ENCODE measurements at regions not wholly inside any gene's neighbourhood (a gene's known extent, or its start where the extent isn't known, plus 50 kb on each side); places are given as distances from the start of the nearest gene placed in this dataset.

GRCh38 chr3:191628571-191628970, 167.6 kb downstream of the PYDC2 start:
- Histone ChIP-seq H3K79me2 (ENCODE audit: control insufficient read depth, low read length) (no peaks in the 10 kb centered on the region), H3K9me3 (ENCODE audit: control insufficient read depth, insufficient read depth, low read length) (no peaks in the 10 kb centered on the region), H3K9me2 (replicated peaks; ENCODE audit: control insufficient read depth, low read length) (no peaks in the 10 kb centered on the region), H3K27me3 (ENCODE audit: control insufficient read depth, low read length) (no peaks in the 10 kb centered on the region), H3K27ac (ENCODE audit: low read depth, low read length) (no peak overlapping the region), H3F3A (ENCODE audit: control insufficient read depth, insufficient read depth) (no peaks in the 10 kb centered on the region), H4K20me1 (ENCODE audit: control insufficient read depth, insufficient read depth, low read depth, low read length) (no peaks in the 10 kb centered on the region), H3K4me3 (ENCODE audit: low read length) (no peak overlapping the region), H3K4me2 (ENCODE audit: low read length) (no peak overlapping the region), H3K4me1 (ENCODE audit: control insufficient read depth, low read length) (peaks cover 22% of the 10 kb centered on the region), H3K36me3 (ENCODE audit: control insufficient read depth, low read length) (no peaks in the 10 kb centered on the region)
- TF ChIP-seq CTCF (IDR thresholded peaks at IDR 0.05; ENCODE audit: low read depth, low read length, poor library complexity, severe bottlenecking): no peak
- TF ChIP-seq EZH2phosphoT487 (IDR thresholded peaks at IDR 0.05; ENCODE audit: borderline replicate concordance, low read length): no peak

GRCh38 chr3:191631496-191631895, 170.5 kb downstream of the PYDC2 start:
- Histone ChIP-seq H3K27ac (ENCODE audit: low read depth, low read length) (peak overlapping the region; percentile 55), H3K4me1 (ENCODE audit: control insufficient read depth, low read length) (peaks cover 14% of the 10 kb centered on the region), H3K27me3 (ENCODE audit: control insufficient read depth, low read length) (no peaks in the 10 kb centered on the region), H3K4me2 (ENCODE audit: low read length) (peak overlapping the region; percentile 44), H3K79me2 (ENCODE audit: control insufficient read depth, low read length) (no peaks in the 10 kb centered on the region), H3F3A (ENCODE audit: control insufficient read depth, insufficient read depth) (no peaks in the 10 kb centered on the region), H3K9me2 (replicated peaks; ENCODE audit: control insufficient read depth, low read length) (no peaks in the 10 kb centered on the region), H3K36me3 (ENCODE audit: control insufficient read depth, low read length) (no peaks in the 10 kb centered on the region), H3K4me3 (ENCODE audit: low read length) (peak overlapping the region; percentile 23; the same call in 1 of the 2 replicates), H3K9me3 (ENCODE audit: control insufficient read depth, insufficient read depth, low read length) (no peaks in the 10 kb centered on the region), H4K20me1 (ENCODE audit: control insufficient read depth, insufficient read depth, low read depth, low read length) (no peaks in the 10 kb centered on the region)
- TF ChIP-seq EZH2phosphoT487 (IDR thresholded peaks at IDR 0.05; ENCODE audit: borderline replicate concordance, low read length) (no peak), CTCF (IDR thresholded peaks at IDR 0.05; ENCODE audit: low read depth, low read length, poor library complexity, severe bottlenecking) (no peak)

- H3K79me2 ChIP-seq (ENCODE audit: control insufficient read depth, low read length): no peaks in the 10 kb centered on the region
- peaks cover 14% of the 10 kb centered on the region for H3K4me1 ChIP-seq (ENCODE audit: control insufficient read depth, low read length)
- H3F3A ChIP-seq (ENCODE audit: control insufficient read depth, insufficient read depth): no peaks in the 10 kb centered on the region
- no peak overlapping the region for H3K27ac ChIP-seq (ENCODE audit: low read depth, low read length)
- no peaks in the 10 kb centered on the region for H3K9me2 ChIP-seq (replicated peaks; ENCODE audit: control insufficient read depth, low read length)
- no peak overlapping the region for H3K4me3 ChIP-seq (ENCODE audit: low read length)
- TF ChIP-seq CTCF (IDR thresholded peaks at IDR 0.05; ENCODE audit: low read depth, low read length, poor library complexity, severe bottlenecking): no peak
- no peaks in the 10 kb centered on the region for H3K27me3 ChIP-seq (ENCODE audit: control insufficient read depth, low read length)
- H4K20me1 ChIP-seq (ENCODE audit: control insufficient read depth, insufficient read depth, low read depth, low read length): no peaks in the 10 kb centered on the region
- no peaks in the 10 kb centered on the region for H3K36me3 ChIP-seq (ENCODE audit: control insufficient read depth, low read length)
- H3K4me2 ChIP-seq (ENCODE audit: low read length): no peak overlapping the region
- no peaks in the 10 kb centered on the region for H3K9me3 ChIP-seq (ENCODE audit: control insufficient read depth, insufficient read depth, low read length)
These were observed 173.9 kb downstream of the PYDC2 start for GRCh38 chr3:191634902-191635301.

GRCh38 chr3:191637611-191638010, 176.6 kb downstream of the PYDC2 start:
- TF ChIP-seq EZH2phosphoT487 (IDR thresholded peaks at IDR 0.05; ENCODE audit: borderline replicate concordance, low read length) (no peak), CTCF (IDR thresholded peaks at IDR 0.05; ENCODE audit: low read depth, low read length, poor library complexity, severe bottlenecking) (no peak)
- no peaks in the 10 kb centered on the region for H3K9me2 ChIP-seq (replicated peaks; ENCODE audit: control insufficient read depth, low read length)

More at GRCh38 chr3:191637611-191638010, 176.6 kb downstream of the PYDC2 start:
- Histone ChIP-seq H3K27ac (ENCODE audit: low read depth, low read length) (no peak overlapping the region), H4K20me1 (ENCODE audit: control insufficient read depth, insufficient read depth, low read depth, low read length) (no peaks in the 10 kb centered on the region), H3K27me3 (ENCODE audit: control insufficient read depth, low read length) (no peaks in the 10 kb centered on the region), H3K4me2 (ENCODE audit: low read length) (no peak overlapping the region), H3K79me2 (ENCODE audit: control insufficient read depth, low read length) (no peaks in the 10 kb centered on the region), H3K4me1 (ENCODE audit: control insufficient read depth, low read length) (no peaks in the 10 kb centered on the region), H3F3A (ENCODE audit: control insufficient read depth, insufficient read depth) (no peaks in the 10 kb centered on the region), H3K36me3 (ENCODE audit: control insufficient read depth, low read length) (no peaks in the 10 kb centered on the region), H3K4me3 (ENCODE audit: low read length) (no peak overlapping the region), H3K9me3 (ENCODE audit: control insufficient read depth, insufficient read depth, low read length) (no peaks in the 10 kb centered on the region)

All from DOHH2 (cell line).